ENCODE measurements at regions not wholly inside any gene's neighbourhood (a gene's known extent, or its start where the extent isn't known, plus 50 kb on each side); places are given as distances from the start of the nearest gene placed in this dataset.

DNA sequence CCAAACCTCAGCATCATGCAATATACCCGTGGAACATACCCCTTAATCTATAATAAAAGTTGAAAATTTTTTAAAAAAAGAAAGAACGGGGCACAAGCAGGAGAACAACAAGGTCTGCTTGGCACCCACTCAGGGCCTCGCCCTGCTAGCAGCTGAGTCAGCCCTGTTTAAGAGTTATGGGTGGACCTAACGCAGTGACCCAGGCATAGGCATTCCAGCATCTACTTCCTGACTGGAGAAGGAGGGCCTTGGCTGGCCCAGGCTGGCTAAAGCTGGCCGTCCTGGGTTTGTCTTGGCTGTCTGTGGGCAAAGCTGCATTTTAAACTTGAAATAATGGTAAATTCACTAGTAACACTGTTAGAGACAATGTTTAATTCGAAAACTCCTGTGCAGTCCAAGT, 236.7 kb upstream of the PGRMC2 start:
- no peak for DNase-seq

GRCh38 chr4:128521648-128522111, 234.1 kb upstream of the PGRMC2 start:
- no peak for DNase-seq

GRCh38 chr4:128521156-128521555, 233.5 kb upstream of the PGRMC2 start:
- DNase-seq, result no peak

GRCh38 chr4:128519163-128519830, 231.7 kb upstream of the PGRMC2 start:
- no peak for DNase-seq

DNA sequence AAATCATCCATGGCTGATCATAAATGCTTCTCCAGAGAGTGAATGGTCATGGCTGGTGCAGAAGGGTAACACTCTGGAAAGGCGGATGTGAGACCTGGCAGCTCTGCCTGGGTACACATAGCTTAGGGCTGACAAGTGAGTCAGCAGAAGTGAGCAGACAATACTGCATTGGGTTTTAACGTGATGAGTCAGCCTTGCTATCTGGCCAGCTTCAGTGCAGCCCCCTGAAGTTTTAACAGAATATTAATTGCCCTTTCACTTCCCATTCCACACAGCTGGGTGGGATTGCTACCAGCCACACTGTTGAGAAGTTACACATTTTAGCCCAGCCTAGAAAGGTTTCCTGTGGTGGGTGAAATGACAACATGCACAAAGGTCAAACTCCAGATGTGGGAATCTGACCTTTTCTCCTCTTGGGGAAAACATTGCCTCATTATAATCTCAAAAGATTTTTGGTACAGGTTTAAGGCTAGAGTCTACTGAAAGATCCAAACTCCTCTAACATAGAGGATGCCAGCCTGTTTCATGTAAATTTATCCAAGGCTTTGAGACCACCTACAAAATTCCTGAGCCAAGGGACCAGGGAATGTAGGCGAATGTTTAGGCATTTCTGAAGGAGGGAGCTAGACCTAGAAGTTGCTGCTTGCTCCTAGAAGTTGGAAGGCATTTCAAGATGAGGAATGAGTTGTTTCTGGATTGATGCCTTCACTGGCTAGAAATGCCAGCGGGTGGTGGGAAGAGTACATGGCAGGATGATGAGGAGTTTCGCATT, 230.3 kb upstream of the PGRMC2 start:
- no peak for DNase-seq

- no peak for DNase-seq
Observed at GRCh38 chr4:128517096-128517738, 229.6 kb upstream of the PGRMC2 start.

DNA sequence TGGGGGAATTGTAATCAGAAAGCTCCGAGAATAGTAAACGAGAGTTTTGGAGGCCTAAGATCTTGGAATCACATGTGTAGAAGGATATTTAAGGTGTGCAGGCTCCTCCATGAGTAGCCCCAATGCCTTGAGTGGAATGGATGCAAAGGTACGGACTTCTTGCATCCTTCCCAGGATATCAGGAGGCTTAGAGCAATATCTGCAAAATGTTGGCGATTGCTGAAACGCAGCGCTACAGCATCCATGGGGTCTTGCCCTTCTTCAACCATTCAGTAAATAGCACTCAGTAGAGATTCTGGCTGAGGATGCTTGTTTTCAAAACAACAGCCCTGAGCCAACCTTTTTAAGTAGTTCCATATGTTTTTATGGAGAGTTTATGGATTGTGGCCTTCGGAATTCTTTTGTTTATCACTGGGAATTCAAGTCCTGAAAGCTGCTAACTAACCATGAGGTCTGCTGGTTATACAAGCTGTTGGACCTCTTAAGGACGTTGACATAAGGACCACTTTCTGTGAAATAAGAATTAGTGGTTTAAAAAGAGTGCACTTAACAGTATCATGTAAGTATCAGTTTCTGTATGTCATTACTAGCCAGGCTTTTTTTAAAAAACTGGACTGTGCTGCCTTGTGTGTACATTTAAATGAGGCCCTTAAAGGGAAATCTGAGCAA, 228.8 kb upstream of the PGRMC2 start:
- DNase-seq, result no peak

DNA sequence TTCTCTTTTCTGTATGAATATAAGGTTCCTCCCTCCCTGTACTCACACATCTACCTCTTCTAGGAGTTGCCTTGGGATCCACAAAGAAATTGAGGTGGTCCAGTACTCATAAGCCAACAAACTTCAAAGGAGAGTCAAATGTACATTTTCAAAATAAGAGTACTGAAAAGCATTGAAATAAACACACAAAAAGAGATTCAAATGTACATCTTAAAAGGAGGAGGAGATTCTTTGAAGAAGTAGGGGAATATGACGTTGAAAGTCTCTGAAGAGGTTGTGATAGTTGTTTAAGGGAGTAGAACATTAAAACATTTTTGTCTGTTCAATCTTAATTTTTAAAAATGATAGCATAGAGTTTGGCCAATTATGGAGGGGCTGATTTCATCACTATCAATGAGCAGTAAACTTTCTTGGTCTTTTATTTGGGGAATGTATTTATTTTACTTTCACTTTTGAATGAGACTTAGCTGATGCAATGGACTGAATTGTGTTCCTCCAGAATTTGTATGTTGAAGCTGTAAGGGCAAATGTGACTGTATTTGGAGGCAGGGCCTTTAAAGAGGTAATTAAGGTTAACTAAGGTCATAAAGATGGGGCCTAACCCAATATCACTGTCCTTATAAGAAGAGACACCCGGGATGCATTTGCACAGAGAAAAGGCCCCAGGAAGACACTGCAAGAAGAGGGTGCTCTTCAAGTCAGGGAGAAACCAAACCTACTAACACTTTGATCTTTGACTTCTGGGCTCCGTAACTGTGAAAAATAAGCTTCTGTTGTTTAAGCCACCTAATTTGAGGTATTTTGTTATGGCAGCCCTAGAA, 226.3 kb upstream of the PGRMC2 start:
- no peak for DNase-seq

- DNase-seq, result no peak
Observed at GRCh38 chr4:128512767-128513322, 225.2 kb upstream of the PGRMC2 start.

DNA sequence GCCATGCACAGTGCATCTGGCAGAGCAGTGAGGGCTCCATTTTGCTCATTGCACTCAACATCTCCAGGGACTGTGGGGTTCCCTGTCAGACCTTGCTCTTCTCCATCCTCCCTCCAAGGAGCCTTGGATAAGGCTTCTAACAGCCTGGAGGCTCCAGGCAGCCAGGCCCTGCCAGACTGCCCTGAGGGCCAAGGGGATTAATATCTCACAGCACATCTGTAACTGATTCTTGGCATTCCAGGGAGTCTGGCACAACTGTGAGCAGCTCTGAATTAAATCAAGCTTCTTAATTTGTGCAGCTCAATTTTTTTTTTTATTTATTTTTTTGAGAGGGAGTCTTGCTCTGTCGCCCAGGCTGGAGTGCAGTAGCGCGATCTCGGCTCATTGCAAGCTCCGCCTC, 224.5 kb upstream of the PGRMC2 start:
- DNase-seq, result no peak

- no peak for DNase-seq
Observed at GRCh38 chr4:128510850-128511249, 223.2 kb upstream of the PGRMC2 start.

DNA sequence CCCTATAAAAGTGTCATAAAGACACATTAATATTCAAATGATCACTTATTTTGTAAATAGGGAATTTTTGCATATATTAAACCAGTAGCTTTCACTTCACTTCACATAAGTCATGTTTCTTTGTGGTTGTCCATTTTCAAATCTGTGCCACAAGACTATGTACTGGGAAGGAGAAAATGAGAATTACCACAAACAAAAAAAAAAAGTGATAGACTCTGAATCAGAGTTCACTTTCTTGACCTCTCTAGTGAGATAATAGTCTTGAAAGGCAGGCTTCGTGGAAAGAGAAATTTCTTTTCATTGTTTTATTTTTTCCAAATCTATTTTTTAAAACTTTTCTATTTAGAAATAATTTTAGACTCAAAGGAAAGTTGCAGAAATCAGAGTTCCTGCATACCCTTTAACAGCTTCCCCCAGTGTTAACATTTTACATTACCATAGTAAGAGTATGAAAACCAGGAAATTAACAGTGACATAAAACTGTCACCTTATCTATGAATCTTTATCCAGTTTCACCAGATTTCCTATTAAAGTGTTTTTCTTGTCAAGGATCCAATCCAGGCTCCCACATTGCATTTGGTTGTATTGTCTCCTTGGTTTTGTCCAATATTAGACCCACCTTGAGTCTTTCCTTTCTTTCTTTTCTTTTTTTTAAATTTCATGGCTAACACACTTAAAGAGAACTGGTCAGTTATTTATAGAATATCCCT, 215.4 kb upstream of the PGRMC2 start:
- DNase-seq, result no peak

DNA sequence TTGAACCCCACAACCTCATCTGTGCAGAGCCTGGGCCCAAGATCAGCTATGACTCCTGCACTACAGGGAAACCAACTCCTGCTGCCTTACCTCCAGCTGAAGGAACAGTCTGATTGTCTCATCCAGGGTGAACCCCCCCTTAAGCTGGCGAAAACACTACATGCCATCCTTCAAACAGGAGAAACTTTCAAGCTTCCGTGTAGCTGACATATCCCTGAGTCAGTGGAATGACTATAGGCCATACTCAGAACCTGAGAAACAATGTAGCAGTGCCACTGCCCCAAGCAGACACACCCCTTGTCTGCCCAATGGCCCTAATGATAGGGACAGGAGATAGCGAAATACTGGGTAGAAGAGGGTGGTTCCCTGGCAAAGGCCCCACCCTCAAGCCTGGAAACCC, 213.6 kb upstream of the PGRMC2 start:
- no peak for DNase-seq

- no peak for DNase-seq
Observed at GRCh38 chr4:128488055-128488705, 200.6 kb upstream of the PGRMC2 start.

DNA sequence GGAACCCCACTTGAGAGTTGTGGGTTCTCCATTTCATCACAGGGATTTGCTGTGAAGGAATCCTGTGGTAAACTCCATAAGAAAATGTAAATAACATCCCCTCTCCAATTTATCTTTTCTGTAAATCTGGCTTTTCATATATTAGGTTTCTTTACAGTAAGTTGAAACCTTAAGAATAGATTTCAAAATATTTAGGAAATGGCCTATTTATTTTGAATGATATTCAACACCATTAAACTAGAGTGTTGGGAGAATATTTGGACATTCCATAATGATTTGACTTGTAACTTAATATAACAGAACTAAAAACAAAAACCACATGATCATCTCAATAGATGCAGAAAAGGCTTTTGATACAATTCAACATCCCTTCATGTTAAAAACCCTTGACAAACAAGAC, 197.3 kb upstream of the PGRMC2 start:
- DNase-seq, result no peak

- DNase-seq, result no peak
Observed at GRCh38 chr4:128483816-128484215, 196.2 kb upstream of the PGRMC2 start.

DNA sequence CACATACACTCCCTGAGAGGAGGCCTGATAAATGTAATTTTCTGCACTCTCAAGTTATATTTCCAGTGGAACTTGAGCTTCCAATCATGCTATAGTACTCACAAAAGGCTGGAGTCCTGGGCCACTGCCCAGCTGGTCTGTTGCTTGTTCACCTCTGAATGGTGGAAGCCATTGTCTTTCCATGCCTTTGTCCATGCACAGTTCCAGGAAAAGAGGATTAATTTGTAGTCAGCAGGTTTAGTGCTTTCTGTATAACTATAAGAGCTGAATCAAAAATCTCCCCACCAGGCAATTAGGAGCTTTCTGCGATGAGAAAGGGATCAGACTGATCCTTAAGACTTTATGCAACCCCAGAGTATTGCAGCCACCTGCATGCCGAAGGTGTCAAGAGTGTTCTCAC, 195.4 kb upstream of the PGRMC2 start:
- no peak for DNase-seq

- no peak for DNase-seq
Observed at GRCh38 chr4:128481752-128482480, 194.3 kb upstream of the PGRMC2 start.

- no peak for DNase-seq
Observed at GRCh38 chr4:128480945-128481344, 193.3 kb upstream of the PGRMC2 start.

- no peak for DNase-seq
Observed at GRCh38 chr4:128477540-128477939, 189.9 kb upstream of the PGRMC2 start.

All from NCI-H510A (cell line).